ENCODE measurements at regions not wholly inside any gene's neighbourhood (a gene's known extent, or its start where the extent isn't known, plus 50 kb on each side); places are given as distances from the start of the nearest gene placed in this dataset.

- TF ChIP-seq CTCF (IDR thresholded peaks at IDR 0.05) (no peak), POLR2A (IDR thresholded peaks at IDR 0.05) (no peak)
Observed at GRCh38 chr12:113698510-113698858, 226.8 kb upstream of the LHX5 start.
